H9 (cell line): ENCODE measurements at regions not wholly inside any gene's neighbourhood (a gene's known extent, or its start where the extent isn't known, plus 50 kb on each side); places are given as distances from the start of the nearest gene placed in this dataset.

ENCODE experiments used
- DNase-seq: peaks from one replicate; pipeline ENCODE4 v3.0.0-alpha.2; 2017
- H2AFZ ChIP-seq: one replicate; pipeline ENCODE4 v1.6.1; 2013; ENCODE audit warnings: mild to moderate bottlenecking, low read length, control low read depth, moderate library complexity
- H2AK5ac ChIP-seq: 2 replicates; pipeline ENCODE4 v1.6.1; 2013; ENCODE audit warnings: low read length, control low read depth, mixed read lengths; ENCODE audit not compliant: insufficient read length
- H2BK120ac ChIP-seq: one replicate; pipeline ENCODE4 v1.6.1; 2013; ENCODE audit warnings: low read depth, mild to moderate bottlenecking, low read length, control low read depth, inconsistent platforms; ENCODE audit not compliant: poor library complexity, severe bottlenecking
- H2BK12ac ChIP-seq: 2 replicates; pipeline ENCODE4 v1.6.1; 2013; ENCODE audit warnings: low read length, control low read depth, mixed read lengths, low read depth; ENCODE audit not compliant: insufficient read length
- H2BK15ac ChIP-seq: 2 replicates; pipeline ENCODE4 v1.6.1; 2013; ENCODE audit warnings: low read depth, low read length, control low read depth
- H2BK20ac ChIP-seq: one replicate; pipeline ENCODE4 v1.6.1; 2013; ENCODE audit warnings: low read depth, mild to moderate bottlenecking, low read length, control low read depth, inconsistent platforms; ENCODE audit not compliant: poor library complexity, severe bottlenecking
- H2BK5ac ChIP-seq: 2 replicates; pipeline ENCODE4 v1.6.1; 2013; ENCODE audit warnings: low read length, control low read depth, mixed read lengths; ENCODE audit not compliant: insufficient read length
- H3K14ac ChIP-seq: 2 replicates; pipeline ENCODE4 v1.6.1; 2013; ENCODE audit warnings: low read length, control low read depth; ENCODE audit not compliant: insufficient read depth
- H3K18ac ChIP-seq: 2 replicates; pipeline ENCODE4 v1.6.1; 2013; ENCODE audit warnings: low read depth, mild to moderate bottlenecking, mixed read lengths, low read length, control low read depth; ENCODE audit not compliant: insufficient read length
- H3K23ac ChIP-seq: 2 replicates; pipeline ENCODE4 v1.6.1; 2013; ENCODE audit warnings: low read length, control low read depth, mixed read lengths, low read depth; ENCODE audit not compliant: insufficient read length
- H3K23me2 ChIP-seq: 2 replicates; pipeline ENCODE4 v1.6.1; 2013; ENCODE audit warnings: low read depth, mild to moderate bottlenecking, mixed read lengths, low read length, control low read depth; ENCODE audit not compliant: insufficient read length, poor library complexity, severe bottlenecking
- H3K27ac ChIP-seq: 2 replicates; pipeline ENCODE4 v1.5.1; 2013; ENCODE audit warnings: low read length, control low read depth, mixed read lengths, low read depth; ENCODE audit not compliant: insufficient read length
- H3K27me3 ChIP-seq: 2 replicates; pipeline ENCODE4 v1.6.1; 2013; ENCODE audit warnings: low read length, control low read depth, inconsistent platforms; ENCODE audit not compliant: insufficient read depth
- H3K4ac ChIP-seq: 2 replicates; pipeline ENCODE4 v1.6.1; 2013; ENCODE audit warnings: low read depth, mild to moderate bottlenecking, control low read depth, inconsistent platforms, low read length, moderate library complexity
- H3K4me1 ChIP-seq: 2 replicates; pipeline ENCODE4 v1.6.1; 2013; ENCODE audit warnings: low read length, control low read depth, inconsistent platforms; ENCODE audit not compliant: insufficient read depth
- H3K4me2 ChIP-seq: 2 replicates; pipeline ENCODE4 v1.6.1; 2013; ENCODE audit warnings: low read length, control low read depth, mixed read lengths; ENCODE audit not compliant: insufficient read length, insufficient read depth
- H3K56ac ChIP-seq: 2 replicates; pipeline ENCODE4 v1.6.1; 2013; ENCODE audit warnings: low read depth, mild to moderate bottlenecking, mixed read lengths, low read length, control low read depth; ENCODE audit not compliant: insufficient read length
- H3K79me1 ChIP-seq: 2 replicates; pipeline ENCODE4 v1.6.1; 2013; ENCODE audit warnings: low read depth, mild to moderate bottlenecking, moderate library complexity, low read length, control low read depth, inconsistent platforms; ENCODE audit not compliant: insufficient read depth, poor library complexity, severe bottlenecking
- H3K79me2 ChIP-seq: 2 replicates; pipeline ENCODE4 v1.6.1; 2013; ENCODE audit warnings: low read length, control low read depth, inconsistent platforms; ENCODE audit not compliant: insufficient read depth
- H3K9ac ChIP-seq: 2 replicates; pipeline ENCODE4 v1.6.1; 2013; ENCODE audit warnings: low read length, control low read depth, mixed read lengths; ENCODE audit not compliant: insufficient read length; ENCODE audit errors: extremely low read depth
- H3K9me3 ChIP-seq: one replicate; pipeline ENCODE4 v1.6.1; 2013; ENCODE audit warnings: low read depth, low read length, inconsistent platforms; ENCODE audit not compliant: control insufficient read depth
- H3T11ph ChIP-seq: one replicate; pipeline ENCODE4 v1.6.1; 2013; ENCODE audit warnings: mild to moderate bottlenecking, low read length, control low read depth, inconsistent platforms
- H4K20me1 ChIP-seq: one replicate; pipeline ENCODE4 v1.6.1; 2013; ENCODE audit not compliant: control insufficient read depth, insufficient read length, insufficient read depth
- H4K5ac ChIP-seq: 2 replicates; pipeline ENCODE4 v1.6.1; 2013; ENCODE audit warnings: low read depth, mild to moderate bottlenecking, mixed read lengths, low read length, control low read depth; ENCODE audit not compliant: insufficient read length
- H4K8ac ChIP-seq: replicated peaks from 2 replicates; pipeline ENCODE4 v1.6.1; 2013; ENCODE audit warnings: low read length, control low read depth, mixed read lengths, low read depth; ENCODE audit not compliant: insufficient read length
- H4K91ac ChIP-seq: 2 replicates; pipeline ENCODE4 v1.6.1; 2013; ENCODE audit warnings: low read depth, mild to moderate bottlenecking, moderate library complexity, mixed read lengths, low read length, control low read depth; ENCODE audit not compliant: insufficient read length
- H3K27ac Mint-ChIP-seq, 3 experiments: 2 replicates in 2 of 3; 3 replicates in 1 of 3; pipeline ENCODE4 v1.8.0; 2020 to 2021; ENCODE audit warnings: mixed read lengths in 3 of 3, mild to moderate bottlenecking in 1 of 3, moderate library complexity in 1 of 3
- H3K27me3 Mint-ChIP-seq: 2 replicates; pipeline ENCODE4 v1.8.0; 2021; ENCODE audit warnings: low read depth, mild to moderate bottlenecking, moderate library complexity, mixed read lengths
- H3K36me3 Mint-ChIP-seq, 3 experiments: 2 replicates in 2 of 3; 3 replicates in 1 of 3; pipeline ENCODE4 v1.8.0; 2020 to 2021; ENCODE audit warnings: low read depth in 3 of 3, mixed read lengths in 3 of 3; ENCODE audit not compliant: insufficient read depth in 1 of 3
- H3K4me1 Mint-ChIP-seq, 2 experiments: 2 replicates each; pipeline ENCODE4 v1.8.0; 2020; ENCODE audit warnings: mixed read lengths in 2 of 2
- H3K4me3 Mint-ChIP-seq, 2 experiments: 2 replicates in 1 of 2; 3 replicates in 1 of 2; pipeline ENCODE4 v1.8.0; 2020 to 2021; ENCODE audit warnings: mild to moderate bottlenecking in 2 of 2, mixed read lengths in 2 of 2, moderate library complexity in 1 of 2
- H3K9me3 Mint-ChIP-seq, 2 experiments: 2 replicates in 1 of 2; 3 replicates in 1 of 2; pipeline ENCODE4 v1.8.0; 2020; ENCODE audit warnings: mild to moderate bottlenecking in 2 of 2, mixed read lengths in 2 of 2, moderate library complexity in 1 of 2
- CTCF ChIP-seq: fragments of 200-600 bp; sonication (generic); conservative IDR thresholded peaks from 3 replicates; pipeline ENCODE4 v1.8.0; 2021; ENCODE audit warnings: antibody characterized with exemption, mild to moderate bottlenecking
- WGBS: extraction: QIAGEN DNeasy Blood & Tissue Kit; methylation state at CpG from one replicate; pipeline ENCODE4 v1.1.7; 2013; ENCODE audit warnings: missing lambda C conversion rate, low lambda C conversion rate, mixed read lengths; ENCODE audit not compliant: insufficient read length; ENCODE audit errors: extremely low coverage; 5-methylcytosine and 5-hydroxymethylcytosine counted together

- TF ChIP-seq CTCF, result no peak
- no peak overlapping the region for H4K91ac ChIP-seq
- WGBS, result no CpG with 5 or more reads among the region's 2 CpGs
Measured at GRCh38 chr2:137912371-137912770, 51.9 kb upstream of the HNMT start.

More at GRCh38 chr2:137912371-137912770, 51.9 kb upstream of the HNMT start:
- Histone ChIP-seq H3K18ac (no peak overlapping the region), H3K14ac (no peak overlapping the region), H2BK20ac (no peak overlapping the region), H3K79me1 (no peaks in the 10 kb centered on the region), H3K23ac (no peak overlapping the region), H3K27me3 (no peaks in the 10 kb centered on the region), H3T11ph (no peak overlapping the region), H3K9me3 (no peaks in the 10 kb centered on the region), H3K79me2 (no peaks in the 10 kb centered on the region), H3K4ac (no peak overlapping the region), H2AK5ac (no peak overlapping the region), H3K23me2 (no peaks in the 10 kb centered on the region), H2BK12ac (no peak overlapping the region), H2BK120ac (no peak overlapping the region), H4K20me1 (no peaks in the 10 kb centered on the region), H3K27ac (no peak overlapping the region), H3K56ac (no peak overlapping the region), H4K8ac (no peak overlapping the region), H2BK5ac (no peak overlapping the region), H2BK15ac (no peak overlapping the region), H3K4me2 (no peak overlapping the region), H3K9ac (no peak overlapping the region), H2AFZ (no peak overlapping the region), H3K4me1 (no peaks in the 10 kb centered on the region), H4K5ac (no peak overlapping the region)
- no peak overlapping the region for H3K27ac Mint-ChIP-seq
- no peaks in the 10 kb centered on the region for H3K36me3 Mint-ChIP-seq
- no peaks in the 10 kb centered on the region for H3K9me3 Mint-ChIP-seq
- peaks cover 0 to 4% of the 10 kb centered on the region in 2 experiments; a peak in 2 of 4 replicates for H3K4me1 Mint-ChIP-seq
- no peak for DNase-seq
- no peak overlapping the region for H3K4me3 Mint-ChIP-seq
- H3K27me3 Mint-ChIP-seq, result no peaks in the 10 kb centered on the region
